Fibroblast of the aortic adventitia (primary cell): ENCODE measurements at regions not wholly inside any gene's neighbourhood (a gene's known extent, or its start where the extent isn't known, plus 50 kb on each side); places are given as distances from the start of the nearest gene placed in this dataset.

Experiments used
- DNase-seq: peaks from one replicate; pipeline ENCODE4 v3.0.0-alpha.2; 2010; ENCODE audit warnings: low read depth
- H3K4me3 ChIP-seq: 2 replicates; pipeline ENCODE4 v1.5.1; 2011; ENCODE audit warnings: low read depth, mild to moderate bottlenecking, control low read depth, low read length, moderate library complexity
- CTCF ChIP-seq: IDR thresholded peaks from 2 replicates; pipeline ENCODE4 v1.5.1; 2011; ENCODE audit warnings: mild to moderate bottlenecking, low read length, control low read depth, inconsistent platforms; ENCODE audit not compliant: insufficient read depth

GRCh38 chr16:64174327-64174726 lies 947.5 kb downstream of the CDH11 start:
- DNase-seq, result no peak
- TF ChIP-seq CTCF, result no peak
- H3K4me3 ChIP-seq, result no peak overlapping the region

GRCh38 chr16:64172652-64173051 lies 949.2 kb downstream of the CDH11 start:
- no peak overlapping the region for H3K4me3 ChIP-seq
- no peak for DNase-seq
- no peak for TF ChIP-seq CTCF

DNA sequence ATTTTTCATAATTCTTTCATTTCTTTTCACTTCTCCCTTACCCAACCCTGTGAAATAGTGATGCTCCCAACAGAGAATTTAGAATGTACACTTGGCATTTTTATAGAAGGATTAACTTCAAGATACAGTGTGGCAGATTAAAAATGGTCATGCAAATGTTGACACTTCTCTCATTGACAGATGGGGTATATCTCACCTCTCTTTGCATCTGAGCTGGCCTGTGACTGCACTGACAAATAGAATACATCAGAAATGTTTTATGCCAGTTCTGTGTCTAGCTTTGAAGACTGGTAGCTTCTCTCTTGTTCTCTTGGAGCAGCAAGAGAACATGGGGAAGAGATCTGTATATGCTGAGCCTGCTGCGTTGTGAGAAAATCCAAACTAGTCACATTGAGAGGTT lies 949.6 kb downstream of the CDH11 start:
- TF ChIP-seq CTCF, result no peak
- no peak overlapping the region for H3K4me3 ChIP-seq
- DNase-seq, result no peak

DNA sequence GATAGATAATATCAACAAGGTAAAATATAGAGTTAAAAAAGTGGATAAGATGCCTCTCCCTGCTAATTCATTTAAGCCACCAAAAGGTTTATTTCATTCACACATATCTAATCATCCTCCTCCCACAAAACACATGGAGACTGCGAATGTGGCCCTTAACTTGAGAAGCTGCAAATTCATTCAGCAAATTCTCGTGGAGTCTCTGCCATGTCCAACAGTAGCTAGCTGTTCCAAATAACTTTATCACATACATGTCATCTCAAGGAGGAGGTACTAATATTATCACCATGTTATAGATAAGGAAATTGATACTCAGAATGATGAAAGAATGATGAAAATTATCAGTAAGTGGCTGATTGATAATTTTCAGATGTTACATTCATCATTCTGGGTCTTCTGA lies 950.2 kb downstream of the CDH11 start:
- TF ChIP-seq CTCF, result no peak
- no peak overlapping the region for H3K4me3 ChIP-seq
- DNase-seq, result no peak

DNA sequence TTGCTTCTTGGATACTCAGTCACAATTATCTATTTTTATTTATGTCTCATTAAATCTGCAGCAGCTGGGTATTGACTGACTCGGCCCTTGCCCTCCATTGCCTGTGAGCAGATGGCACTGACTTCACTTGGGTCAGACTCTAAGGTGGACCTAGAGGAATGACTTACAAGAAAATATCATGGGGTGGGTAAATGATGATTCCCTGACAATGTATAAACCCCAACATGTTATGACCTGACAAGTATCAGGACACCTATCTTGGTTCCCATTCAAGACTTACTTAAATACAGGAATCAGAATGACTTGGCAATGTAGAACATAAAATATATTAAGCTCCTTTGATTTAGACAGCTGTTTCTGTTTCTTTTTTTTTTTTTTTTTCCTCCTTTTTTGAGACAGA lies 953.5 kb downstream of the CDH11 start:
- no peak overlapping the region for H3K4me3 ChIP-seq
- DNase-seq, result no peak
- no peak for TF ChIP-seq CTCF

GRCh38 chr16:64167936-64168335 lies 953.9 kb downstream of the CDH11 start:
- no peak for TF ChIP-seq CTCF
- no peak overlapping the region for H3K4me3 ChIP-seq
- no peak for DNase-seq

DNA sequence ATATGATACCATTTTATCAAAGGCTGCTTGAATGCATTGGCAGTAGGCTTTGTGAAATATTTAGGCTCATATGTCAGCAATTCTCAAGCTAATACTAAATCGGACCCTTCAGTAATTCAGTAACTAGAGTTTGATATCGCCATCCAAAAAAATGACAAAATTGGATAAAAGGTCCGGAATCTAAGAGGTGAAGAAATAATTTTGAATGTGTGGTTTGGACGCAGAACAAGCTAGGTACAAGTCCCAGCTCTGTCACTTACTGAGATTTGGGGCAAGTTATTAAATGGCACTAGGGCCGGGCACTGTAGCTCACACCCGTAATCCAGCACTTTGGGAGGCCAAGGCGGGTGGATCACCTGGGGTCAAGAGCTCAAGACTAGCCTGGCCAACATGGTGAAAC lies 956.5 kb downstream of the CDH11 start:
- DNase-seq, result no peak
- TF ChIP-seq CTCF, result no peak
- H3K4me3 ChIP-seq, result no peak overlapping the region
